DOHH2 (cell line): ENCODE measurements at regions not wholly inside any gene's neighbourhood (a gene's known extent, or its start where the extent isn't known, plus 50 kb on each side); places are given as distances from the start of the nearest gene placed in this dataset.
"Not testable (repeated sequence)": the region's sequence is repeated elsewhere in the genome, so short reads cannot be mapped to it uniquely, and the experiment has no call there.

ENCODE experiments used
- EZH2phosphoT487 ChIP-seq: fragments of 200-600 bp; sonication (generic); IDR thresholded peaks from 2 replicates; pipeline ENCODE4 v1.6.1; 2017; ENCODE audit warnings: borderline replicate concordance, mild to moderate bottlenecking, antibody characterized with exemption, low read length, moderate library complexity, mixed read lengths
- TF ChIP-seq, protein P1 (sequence below): fragments of 200-600 bp; sonication (generic); IDR thresholded peaks from one replicate; pipeline ENCODE4 v1.5.1; 2014; ENCODE audit warnings: antibody characterized with exemption, mild to moderate bottlenecking, low read depth, low read length; ENCODE audit not compliant: poor library complexity, severe bottlenecking

DNA sequence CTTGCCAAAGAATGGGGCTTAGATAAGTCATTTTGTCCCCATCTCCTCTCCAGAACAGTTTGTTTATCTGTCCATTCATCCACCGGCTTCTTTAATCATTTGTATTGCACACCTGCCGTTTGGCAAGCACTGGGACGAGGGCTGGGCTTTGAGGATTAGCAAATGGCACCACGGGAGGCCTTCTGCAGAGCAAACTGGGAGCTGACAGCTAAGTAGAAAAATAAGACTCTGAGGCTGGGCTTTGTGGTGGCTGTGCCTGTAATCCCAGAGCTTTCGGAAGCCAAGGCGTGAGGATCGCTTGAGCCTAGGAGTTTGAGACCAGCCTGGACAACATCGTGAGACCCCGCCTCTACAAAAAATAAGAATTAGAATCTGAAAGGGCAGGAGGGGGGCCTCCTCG is 203.9 kb downstream of the NPIPB11 start:
- TF ChIP-seq, protein P1, sequence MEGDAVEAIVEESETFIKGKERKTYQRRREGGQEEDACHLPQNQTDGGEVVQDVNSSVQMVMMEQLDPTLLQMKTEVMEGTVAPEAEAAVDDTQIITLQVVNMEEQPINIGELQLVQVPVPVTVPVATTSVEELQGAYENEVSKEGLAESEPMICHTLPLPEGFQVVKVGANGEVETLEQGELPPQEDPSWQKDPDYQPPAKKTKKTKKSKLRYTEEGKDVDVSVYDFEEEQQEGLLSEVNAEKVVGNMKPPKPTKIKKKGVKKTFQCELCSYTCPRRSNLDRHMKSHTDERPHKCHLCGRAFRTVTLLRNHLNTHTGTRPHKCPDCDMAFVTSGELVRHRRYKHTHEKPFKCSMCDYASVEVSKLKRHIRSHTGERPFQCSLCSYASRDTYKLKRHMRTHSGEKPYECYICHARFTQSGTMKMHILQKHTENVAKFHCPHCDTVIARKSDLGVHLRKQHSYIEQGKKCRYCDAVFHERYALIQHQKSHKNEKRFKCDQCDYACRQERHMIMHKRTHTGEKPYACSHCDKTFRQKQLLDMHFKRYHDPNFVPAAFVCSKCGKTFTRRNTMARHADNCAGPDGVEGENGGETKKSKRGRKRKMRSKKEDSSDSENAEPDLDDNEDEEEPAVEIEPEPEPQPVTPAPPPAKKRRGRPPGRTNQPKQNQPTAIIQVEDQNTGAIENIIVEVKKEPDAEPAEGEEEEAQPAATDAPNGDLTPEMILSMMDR, result not testable (repeated sequence)
- TF ChIP-seq EZH2phosphoT487, result not testable (repeated sequence)
